GM13976 (cell line): ENCODE measurements at regions not wholly inside any gene's neighbourhood (a gene's known extent, or its start where the extent isn't known, plus 50 kb on each side); places are given as distances from the start of the nearest gene placed in this dataset.

ENCODE experiments used
- DNase-seq: peaks from one replicate; pipeline ENCODE4 v3.0.0; 2012; ENCODE audit warnings: low spot score
- CTCF ChIP-seq: IDR thresholded peaks from 2 replicates; pipeline ENCODE4 v1.5.1; 2012; ENCODE audit warnings: borderline replicate concordance, mild to moderate bottlenecking; ENCODE audit not compliant: insufficient read depth; ENCODE audit errors: extremely low read depth, missing control alignments, control extremely low read depth
- in situ Hi-C: fragments of 300-500 bp; cut with MboI; formaldehyde crosslinking; loops from one replicate; pipeline ENCODE4 v1.12.0; 2022; ENCODE audit warnings: low sequenced_read_pairs, mixed read lengths, inconsistent platforms; ENCODE audit not compliant: unreplicated experiment

GRCh38 chr7:15932318-15932717 is 245.8 kb upstream of the MEOX2 start:
- TF ChIP-seq CTCF = no peak
- in situ Hi-C loops = no loop called here
- DNase-seq = no peak

GRCh38 chr7:15929411-15929810 is 242.9 kb upstream of the MEOX2 start:
- in situ Hi-C loops = no loop called here
- no peak for TF ChIP-seq CTCF
- DNase-seq = no peak

- no peak for TF ChIP-seq CTCF
- in situ Hi-C loops = no loop called here
- DNase-seq = no peak
Observed at GRCh38 chr7:15925608-15926007, 239.1 kb upstream of the MEOX2 start.

GRCh38 chr7:15924910-15925309 is 238.4 kb upstream of the MEOX2 start:
- in situ Hi-C loops = no loop called here
- no peak for DNase-seq
- TF ChIP-seq CTCF = no peak

- no peak for TF ChIP-seq CTCF
- in situ Hi-C loops = no loop called here
- DNase-seq = no peak
Observed at GRCh38 chr7:15922002-15922401, 235.5 kb upstream of the MEOX2 start.

- TF ChIP-seq CTCF = no peak
- in situ Hi-C loops = no loop called here
- no peak for DNase-seq
Observed at GRCh38 chr7:15921576-15921975, 235.1 kb upstream of the MEOX2 start.

- no peak for DNase-seq
- TF ChIP-seq CTCF = no peak
- in situ Hi-C loops = no loop called here
Observed at GRCh38 chr7:15920953-15921352, 234.5 kb upstream of the MEOX2 start.
